ENCODE measurements at regions not wholly inside any gene's neighbourhood (a gene's known extent, or its start where the extent isn't known, plus 50 kb on each side); places are given as distances from the start of the nearest gene placed in this dataset.
"Not testable (repeated sequence)": the region's sequence is repeated elsewhere in the genome, so short reads cannot be mapped to it uniquely, and the experiment has no call there.

GRCh38 chr2:131622874-131623273 is 95.2 kb downstream of the CCDC74A start:
- H3K4me3 ChIP-seq (ENCODE audit: low read depth, low read length); H3K36me3 ChIP-seq (ENCODE audit: control insufficient read depth, insufficient read depth, low read length); H3K4me1 ChIP-seq (ENCODE audit: control insufficient read depth, insufficient read depth, low read length); H3K9me3 ChIP-seq (ENCODE audit: control insufficient read depth, insufficient read depth, low read length); H3K27me3 ChIP-seq (ENCODE audit: control insufficient read depth, insufficient read depth, low read length); H3K9ac ChIP-seq (ENCODE audit: low read depth, low read length): not testable (repeated sequence)

DNA sequence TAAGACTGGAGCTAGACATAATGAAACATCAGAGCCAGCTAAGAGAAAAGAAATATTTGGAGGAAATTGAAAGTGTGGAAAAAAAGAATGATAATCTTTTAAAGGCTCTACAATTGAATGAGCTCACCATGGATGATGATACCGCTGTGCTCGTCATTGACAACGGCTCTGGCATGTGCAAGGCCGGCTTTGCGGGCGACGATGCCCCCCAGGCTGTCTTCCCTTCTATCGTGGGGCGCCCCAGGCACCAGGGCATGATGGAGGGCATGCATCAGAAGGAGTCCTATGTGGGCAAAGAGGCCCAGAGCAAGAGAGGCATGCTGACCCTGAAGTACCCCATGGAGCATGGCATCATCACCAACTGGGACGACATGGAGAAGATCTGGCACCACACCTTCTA is 98.3 kb downstream of the CCDC74A start:
- not testable (repeated sequence) for H3K4me1 ChIP-seq (ENCODE audit: control insufficient read depth, insufficient read depth, low read length); H3K36me3 ChIP-seq (ENCODE audit: control insufficient read depth, insufficient read depth, low read length); H3K4me3 ChIP-seq (ENCODE audit: low read depth, low read length); H3K9ac ChIP-seq (ENCODE audit: low read depth, low read length); H3K27me3 ChIP-seq (ENCODE audit: control insufficient read depth, insufficient read depth, low read length); H3K9me3 ChIP-seq (ENCODE audit: control insufficient read depth, insufficient read depth, low read length)

DNA sequence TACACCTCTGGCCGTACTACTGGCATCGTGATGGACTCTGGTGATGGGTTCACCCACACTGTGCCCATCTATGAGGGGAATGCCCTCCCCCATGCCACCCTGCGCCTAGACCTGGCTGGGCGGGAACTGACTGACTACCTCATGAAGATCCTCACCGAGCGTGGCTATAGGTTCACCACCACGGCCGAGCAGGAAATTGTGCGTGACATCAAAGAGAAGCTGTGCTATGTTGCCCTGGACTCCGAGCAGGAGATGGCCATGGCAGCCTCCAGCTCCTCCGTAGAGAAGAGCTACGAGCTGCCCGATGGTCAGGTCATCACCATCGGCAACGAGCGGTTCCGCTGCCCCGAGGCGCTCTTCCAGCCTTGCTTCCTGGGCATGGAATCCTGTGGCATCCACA is 98.9 kb downstream of the CCDC74A start:
- not testable (repeated sequence) for H3K4me1 ChIP-seq (ENCODE audit: control insufficient read depth, insufficient read depth, low read length); H3K4me3 ChIP-seq (ENCODE audit: low read depth, low read length); H3K27me3 ChIP-seq (ENCODE audit: control insufficient read depth, insufficient read depth, low read length); H3K9ac ChIP-seq (ENCODE audit: low read depth, low read length); H3K36me3 ChIP-seq (ENCODE audit: control insufficient read depth, insufficient read depth, low read length); H3K9me3 ChIP-seq (ENCODE audit: control insufficient read depth, insufficient read depth, low read length)

DNA sequence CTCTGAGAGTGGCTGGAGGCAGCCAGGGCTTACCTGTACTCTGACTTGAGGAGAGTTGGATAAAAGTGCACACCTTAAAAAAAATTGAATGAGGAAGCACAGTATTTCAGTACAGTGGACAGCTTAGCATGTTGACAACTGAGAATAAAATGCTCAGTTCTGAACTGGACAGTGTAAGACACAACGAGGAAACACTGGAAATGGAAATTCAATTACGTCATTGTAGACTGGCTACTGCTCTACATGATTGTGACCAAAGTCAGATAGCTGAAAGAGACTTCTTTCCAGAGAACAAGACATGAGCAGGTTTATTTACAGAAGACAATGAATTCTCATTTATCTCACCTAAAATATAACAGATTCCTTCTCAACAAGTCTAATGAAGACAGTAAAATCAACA is 100.1 kb downstream of the CCDC74A start:
- H3K9me3 ChIP-seq (ENCODE audit: control insufficient read depth, insufficient read depth, low read length); H3K4me3 ChIP-seq (ENCODE audit: low read depth, low read length); H3K27me3 ChIP-seq (ENCODE audit: control insufficient read depth, insufficient read depth, low read length); H3K36me3 ChIP-seq (ENCODE audit: control insufficient read depth, insufficient read depth, low read length); H3K9ac ChIP-seq (ENCODE audit: low read depth, low read length); H3K4me1 ChIP-seq (ENCODE audit: control insufficient read depth, insufficient read depth, low read length): not testable (repeated sequence)

GRCh38 chr2:131631648-131632047 is 104.0 kb downstream of the CCDC74A start:
- H3K27me3 ChIP-seq (ENCODE audit: control insufficient read depth, insufficient read depth, low read length); H3K9me3 ChIP-seq (ENCODE audit: control insufficient read depth, insufficient read depth, low read length); H3K4me3 ChIP-seq (ENCODE audit: low read depth, low read length); H3K4me1 ChIP-seq (ENCODE audit: control insufficient read depth, insufficient read depth, low read length); H3K36me3 ChIP-seq (ENCODE audit: control insufficient read depth, insufficient read depth, low read length); H3K9ac ChIP-seq (ENCODE audit: low read depth, low read length): not testable (repeated sequence)

GRCh38 chr2:131633405-131633804 is 105.7 kb downstream of the CCDC74A start:
- H3K4me1 ChIP-seq (ENCODE audit: control insufficient read depth, insufficient read depth, low read length); H3K9me3 ChIP-seq (ENCODE audit: control insufficient read depth, insufficient read depth, low read length); H3K27me3 ChIP-seq (ENCODE audit: control insufficient read depth, insufficient read depth, low read length); H3K4me3 ChIP-seq (ENCODE audit: low read depth, low read length); H3K36me3 ChIP-seq (ENCODE audit: control insufficient read depth, insufficient read depth, low read length); H3K9ac ChIP-seq (ENCODE audit: low read depth, low read length): not testable (repeated sequence)

GRCh38 chr2:131633827-131634695 is 106.4 kb downstream of the CCDC74A start:
- not testable (repeated sequence) for H3K4me1 ChIP-seq (ENCODE audit: control insufficient read depth, insufficient read depth, low read length); H3K27me3 ChIP-seq (ENCODE audit: control insufficient read depth, insufficient read depth, low read length); H3K4me3 ChIP-seq (ENCODE audit: low read depth, low read length); H3K36me3 ChIP-seq (ENCODE audit: control insufficient read depth, insufficient read depth, low read length); H3K9me3 ChIP-seq (ENCODE audit: control insufficient read depth, insufficient read depth, low read length); H3K9ac ChIP-seq (ENCODE audit: low read depth, low read length)

- H3K27me3 ChIP-seq (ENCODE audit: control insufficient read depth, insufficient read depth, low read length): no peaks in the 10 kb centered on the region
- no peaks in the 10 kb centered on the region for H3K36me3 ChIP-seq (ENCODE audit: control insufficient read depth, insufficient read depth, low read length)
- H3K4me3 ChIP-seq (ENCODE audit: low read depth, low read length): no peak overlapping the region
- H3K9me3 ChIP-seq (ENCODE audit: control insufficient read depth, insufficient read depth, low read length): no peaks in the 10 kb centered on the region
- H3K9ac ChIP-seq (ENCODE audit: low read depth, low read length): no peak overlapping the region
- H3K4me1 ChIP-seq (ENCODE audit: control insufficient read depth, insufficient read depth, low read length): no peaks in the 10 kb centered on the region
These were observed 107.9 kb downstream of the CCDC74A start for GRCh38 chr2:131635611-131636010.

- H3K27me3 ChIP-seq (ENCODE audit: control insufficient read depth, insufficient read depth, low read length); H3K9ac ChIP-seq (ENCODE audit: low read depth, low read length); H3K9me3 ChIP-seq (ENCODE audit: control insufficient read depth, insufficient read depth, low read length); H3K4me3 ChIP-seq (ENCODE audit: low read depth, low read length); H3K4me1 ChIP-seq (ENCODE audit: control insufficient read depth, insufficient read depth, low read length); H3K36me3 ChIP-seq (ENCODE audit: control insufficient read depth, insufficient read depth, low read length): not testable (repeated sequence)
These were observed 109.1 kb downstream of the CCDC74A start for GRCh38 chr2:131636704-131637308.

- not testable (repeated sequence) for H3K36me3 ChIP-seq (ENCODE audit: control insufficient read depth, insufficient read depth, low read length); H3K4me1 ChIP-seq (ENCODE audit: control insufficient read depth, insufficient read depth, low read length); H3K9me3 ChIP-seq (ENCODE audit: control insufficient read depth, insufficient read depth, low read length); H3K9ac ChIP-seq (ENCODE audit: low read depth, low read length); H3K27me3 ChIP-seq (ENCODE audit: control insufficient read depth, insufficient read depth, low read length); H3K4me3 ChIP-seq (ENCODE audit: low read depth, low read length)
These were observed 111.4 kb downstream of the CCDC74A start for GRCh38 chr2:131639001-131639620.

GRCh38 chr2:131641414-131642206 is 113.9 kb downstream of the CCDC74A start:
- H3K9me3 ChIP-seq (ENCODE audit: control insufficient read depth, insufficient read depth, low read length): no peaks in the 10 kb centered on the region
- no peaks in the 10 kb centered on the region for H3K4me1 ChIP-seq (ENCODE audit: control insufficient read depth, insufficient read depth, low read length)
- no peak overlapping the region for H3K4me3 ChIP-seq (ENCODE audit: low read depth, low read length)
- H3K9ac ChIP-seq (ENCODE audit: low read depth, low read length): no peak overlapping the region
- H3K36me3 ChIP-seq (ENCODE audit: control insufficient read depth, insufficient read depth, low read length): no peaks in the 10 kb centered on the region
- H3K27me3 ChIP-seq (ENCODE audit: control insufficient read depth, insufficient read depth, low read length): no peaks in the 10 kb centered on the region
